SK-N-SH treated with all-trans-retinoic acid at 6 μM for 48 hours (cell line): ENCODE measurements at regions not wholly inside any gene's neighbourhood (a gene's known extent, or its start where the extent isn't known, plus 50 kb on each side); places are given as distances from the start of the nearest gene placed in this dataset.

Experiments used
- ATAC-seq: fragments of 200-7000 bp; cut with Tn5 transposase; 3 replicates; pipeline ENCODE4 v1.9.1; 2020; ENCODE audit warnings: mild to moderate bottlenecking, moderate library complexity
- ARNTL ChIP-seq: fragments of 450-650 bp; formaldehyde crosslinking; IDR thresholded peaks from 2 replicates; pipeline ENCODE4 v1.5.0; 2020; ENCODE audit warnings: low read depth, mild to moderate bottlenecking, moderate library complexity, borderline replicate concordance
- BACH2 ChIP-seq: fragments of 250-450 bp; sonication (Bioruptor Pico); IDR thresholded peaks from 2 replicates; pipeline ENCODE4 v1.9.0; 2021; ENCODE audit warnings: mild to moderate bottlenecking, borderline replicate concordance
- CSDC2 ChIP-seq: fragments of 250-450 bp; sonication (Bioruptor Pico); IDR thresholded peaks from 2 replicates; pipeline ENCODE4 v1.5.0; 2020; ENCODE audit warnings: mild to moderate bottlenecking, moderate library complexity
- ESRRG ChIP-seq: fragments of 250-450 bp; sonication (Bioruptor Pico); IDR thresholded peaks from 2 replicates; pipeline ENCODE4 v1.6.1; 2021; ENCODE audit warnings: mild to moderate bottlenecking
- GLIS3 ChIP-seq: fragments of 250-450 bp; sonication (Bioruptor Pico); IDR thresholded peaks from 2 replicates; pipeline ENCODE4 v1.5.0; 2020; ENCODE audit warnings: mild to moderate bottlenecking, moderate library complexity
- ISL1 ChIP-seq: fragments of 250-450 bp; sonication (Bioruptor Pico); IDR thresholded peaks from 2 replicates; pipeline ENCODE4 v2.1.2; 2022; ENCODE audit warnings: mild to moderate bottlenecking, moderate library complexity
- OSR1 ChIP-seq: fragments of 250-450 bp; sonication (Bioruptor Pico); IDR thresholded peaks from 2 replicates; pipeline ENCODE4 v1.8.0; 2022; ENCODE audit warnings: moderate library complexity, mild to moderate bottlenecking, inconsistent platforms
- POU6F1 ChIP-seq: fragments of 250-450 bp; sonication (Bioruptor Pico); IDR thresholded peaks from 2 replicates; pipeline ENCODE4 v1.8.0; 2021; ENCODE audit warnings: low read depth, mild to moderate bottlenecking, moderate library complexity, borderline replicate concordance
- PPARA ChIP-seq: fragments of 250-450 bp; sonication (Bioruptor Pico); IDR thresholded peaks from 2 replicates; pipeline ENCODE4 v1.5.0; 2020; ENCODE audit warnings: mild to moderate bottlenecking, borderline replicate concordance
- TCF4 ChIP-seq: fragments of 250-450 bp; sonication (Bioruptor Pico); IDR thresholded peaks from 2 replicates; pipeline ENCODE4 v1.8.0; 2021; ENCODE audit warnings: mild to moderate bottlenecking, moderate library complexity, borderline replicate concordance
- TOX ChIP-seq: fragments of 250-450 bp; sonication (Bioruptor Pico); IDR thresholded peaks from 2 replicates; pipeline ENCODE4 v1.8.0; 2021; ENCODE audit warnings: mild to moderate bottlenecking, moderate library complexity, borderline replicate concordance
- ZC3H10 ChIP-seq: fragments of 250-450 bp; sonication (Bioruptor Pico); IDR thresholded peaks from 2 replicates; pipeline ENCODE4 v1.5.1; 2021; ENCODE audit warnings: mild to moderate bottlenecking, moderate library complexity
- ZFP3 ChIP-seq: fragments of 250-450 bp; sonication (Bioruptor Pico); IDR thresholded peaks from 2 replicates; pipeline ENCODE4 v1.5.0; 2020; ENCODE audit warnings: mild to moderate bottlenecking, moderate library complexity
- ZFP30 ChIP-seq: fragments of 450-650 bp; formaldehyde crosslinking; IDR thresholded peaks from 2 replicates; pipeline ENCODE4 v1.5.0; 2022; ENCODE audit warnings: mild to moderate bottlenecking, moderate library complexity
- ZNF565 ChIP-seq: fragments of 450-650 bp; formaldehyde crosslinking; conservative IDR thresholded peaks from 2 replicates; pipeline ENCODE4 v1.5.0; 2020; ENCODE audit warnings: low read depth, mild to moderate bottlenecking, moderate library complexity
- ZNF70 ChIP-seq: fragments of 450-650 bp; formaldehyde crosslinking; IDR thresholded peaks from 2 replicates; pipeline ENCODE4 v1.5.0; 2020; ENCODE audit warnings: mild to moderate bottlenecking, moderate library complexity
- ZNF8 ChIP-seq: fragments of 450-650 bp; formaldehyde crosslinking; IDR thresholded peaks from 2 replicates; pipeline ENCODE4 v1.5.0; 2020; ENCODE audit warnings: mild to moderate bottlenecking, moderate library complexity
- TF ChIP-seq, protein P1 (sequence below): fragments of 250-450 bp; sonication (Bioruptor Pico); IDR thresholded peaks from 2 replicates; pipeline ENCODE4 v1.5.1; 2021; ENCODE audit warnings: mild to moderate bottlenecking, moderate library complexity
- TF ChIP-seq, protein P2 (sequence below): fragments of 250-450 bp; sonication (Bioruptor Pico); IDR thresholded peaks from 2 replicates; pipeline ENCODE4 v1.5.1; 2020; ENCODE audit warnings: low read depth, mild to moderate bottlenecking, moderate library complexity
- TF ChIP-seq, protein P3 (sequence below): fragments of 250-450 bp; sonication (Bioruptor Pico); IDR thresholded peaks from 2 replicates; pipeline ENCODE4 v1.5.0; 2020; ENCODE audit warnings: mild to moderate bottlenecking, moderate library complexity

GRCh38 chr11:105226766-105227165 lies 87.2 kb upstream of the CARD18 start (continued):
- TF ChIP-seq ZFP30 (no peak), ZFP3 (CRISPR knock-in tag) (no peak), GLIS3 (no peak), ARNTL (no peak), ESRRG (CRISPR knock-in tag) (no peak), ZC3H10 (CRISPR knock-in tag) (no peak), ISL1 (CRISPR knock-in tag) (no peak), ZNF565 (CRISPR knock-in tag) (no peak)
- TF ChIP-seq, protein P1, sequence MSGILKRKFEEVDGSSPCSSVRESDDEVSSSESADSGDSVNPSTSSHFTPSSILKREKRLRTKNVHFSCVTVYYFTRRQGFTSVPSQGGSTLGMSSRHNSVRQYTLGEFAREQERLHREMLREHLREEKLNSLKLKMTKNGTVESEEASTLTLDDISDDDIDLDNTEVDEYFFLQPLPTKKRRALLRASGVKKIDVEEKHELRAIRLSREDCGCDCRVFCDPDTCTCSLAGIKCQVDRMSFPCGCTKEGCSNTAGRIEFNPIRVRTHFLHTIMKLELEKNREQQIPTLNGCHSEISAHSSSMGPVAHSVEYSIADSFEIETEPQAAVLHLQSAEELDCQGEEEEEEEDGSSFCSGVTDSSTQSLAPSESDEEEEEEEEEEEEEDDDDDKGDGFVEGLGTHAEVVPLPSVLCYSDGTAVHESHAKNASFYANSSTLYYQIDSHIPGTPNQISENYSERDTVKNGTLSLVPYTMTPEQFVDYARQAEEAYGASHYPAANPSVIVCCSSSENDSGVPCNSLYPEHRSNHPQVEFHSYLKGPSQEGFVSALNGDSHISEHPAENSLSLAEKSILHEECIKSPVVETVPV = no peak

DNA sequence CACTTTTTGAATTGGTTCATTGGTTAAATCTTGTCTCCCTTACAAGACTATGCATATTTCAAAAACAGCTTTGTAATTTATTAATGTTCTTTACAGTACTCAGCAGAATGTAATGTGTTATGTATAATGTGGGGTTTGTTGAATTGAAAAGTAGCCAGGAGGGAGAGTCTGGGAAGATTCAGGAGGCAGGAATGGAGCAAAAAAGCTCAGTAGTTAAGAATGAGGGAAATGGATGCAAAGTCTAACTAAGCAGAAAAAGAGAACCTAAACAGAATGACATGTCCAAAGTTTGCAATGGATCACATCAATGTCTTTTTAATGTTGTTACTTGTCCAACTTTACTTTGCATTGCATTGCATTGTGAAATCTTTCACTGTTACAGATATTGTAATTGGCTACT lies 86.5 kb upstream of the CARD18 start:
- no peak for TF ChIP-seq OSR1 (CRISPR knock-in tag)
- TF ChIP-seq, protein P1 = no peak
- no peak for TF ChIP-seq ARNTL
- no peak for TF ChIP-seq ZNF565 (CRISPR knock-in tag)
- TF ChIP-seq, protein P2, sequence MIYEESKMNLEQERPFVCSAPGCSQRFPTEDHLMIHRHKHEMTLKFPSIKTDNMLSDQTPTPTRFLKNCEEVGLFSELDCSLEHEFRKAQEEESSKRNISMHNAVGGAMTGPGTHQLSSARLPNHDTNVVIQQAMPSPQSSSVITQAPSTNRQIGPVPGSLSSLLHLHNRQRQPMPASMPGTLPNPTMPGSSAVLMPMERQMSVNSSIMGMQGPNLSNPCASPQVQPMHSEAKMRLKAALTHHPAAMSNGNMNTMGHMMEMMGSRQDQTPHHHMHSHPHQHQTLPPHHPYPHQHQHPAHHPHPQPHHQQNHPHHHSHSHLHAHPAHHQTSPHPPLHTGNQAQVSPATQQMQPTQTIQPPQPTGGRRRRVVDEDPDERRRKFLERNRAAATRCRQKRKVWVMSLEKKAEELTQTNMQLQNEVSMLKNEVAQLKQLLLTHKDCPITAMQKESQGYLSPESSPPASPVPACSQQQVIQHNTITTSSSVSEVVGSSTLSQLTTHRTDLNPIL (CRISPR knock-in tag) = no peak
- TF ChIP-seq BACH2 = no peak
- TF ChIP-seq ISL1 (CRISPR knock-in tag) = no peak
- no peak for TF ChIP-seq POU6F1
- no peak for TF ChIP-seq ZNF8 (CRISPR knock-in tag)
- no peak for TF ChIP-seq GLIS3
- TF ChIP-seq ESRRG (CRISPR knock-in tag) = no peak
- TF ChIP-seq, protein P3, sequence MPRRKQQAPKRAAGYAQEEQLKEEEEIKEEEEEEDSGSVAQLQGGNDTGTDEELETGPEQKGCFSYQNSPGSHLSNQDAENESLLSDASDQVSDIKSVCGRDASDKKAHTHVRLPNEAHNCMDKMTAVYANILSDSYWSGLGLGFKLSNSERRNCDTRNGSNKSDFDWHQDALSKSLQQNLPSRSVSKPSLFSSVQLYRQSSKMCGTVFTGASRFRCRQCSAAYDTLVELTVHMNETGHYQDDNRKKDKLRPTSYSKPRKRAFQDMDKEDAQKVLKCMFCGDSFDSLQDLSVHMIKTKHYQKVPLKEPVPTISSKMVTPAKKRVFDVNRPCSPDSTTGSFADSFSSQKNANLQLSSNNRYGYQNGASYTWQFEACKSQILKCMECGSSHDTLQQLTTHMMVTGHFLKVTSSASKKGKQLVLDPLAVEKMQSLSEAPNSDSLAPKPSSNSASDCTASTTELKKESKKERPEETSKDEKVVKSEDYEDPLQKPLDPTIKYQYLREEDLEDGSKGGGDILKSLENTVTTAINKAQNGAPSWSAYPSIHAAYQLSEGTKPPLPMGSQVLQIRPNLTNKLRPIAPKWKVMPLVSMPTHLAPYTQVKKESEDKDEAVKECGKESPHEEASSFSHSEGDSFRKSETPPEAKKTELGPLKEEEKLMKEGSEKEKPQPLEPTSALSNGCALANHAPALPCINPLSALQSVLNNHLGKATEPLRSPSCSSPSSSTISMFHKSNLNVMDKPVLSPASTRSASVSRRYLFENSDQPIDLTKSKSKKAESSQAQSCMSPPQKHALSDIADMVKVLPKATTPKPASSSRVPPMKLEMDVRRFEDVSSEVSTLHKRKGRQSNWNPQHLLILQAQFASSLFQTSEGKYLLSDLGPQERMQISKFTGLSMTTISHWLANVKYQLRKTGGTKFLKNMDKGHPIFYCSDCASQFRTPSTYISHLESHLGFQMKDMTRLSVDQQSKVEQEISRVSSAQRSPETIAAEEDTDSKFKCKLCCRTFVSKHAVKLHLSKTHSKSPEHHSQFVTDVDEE (CRISPR knock-in tag) = no peak
- no peak for TF ChIP-seq CSDC2 (CRISPR knock-in tag)
- no peak for TF ChIP-seq TCF4 (CRISPR knock-in tag)
- no peak for TF ChIP-seq ZFP30
- TF ChIP-seq TOX (CRISPR knock-in tag) = no peak
- no peak for TF ChIP-seq ZNF70 (CRISPR knock-in tag)
- TF ChIP-seq ZC3H10 (CRISPR knock-in tag) = no peak
- no peak for TF ChIP-seq PPARA
- TF ChIP-seq ZFP3 (CRISPR knock-in tag) = no peak
- no peak for ATAC-seq

- no peak for TF ChIP-seq ZNF8 (CRISPR knock-in tag)
- TF ChIP-seq OSR1 (CRISPR knock-in tag) = no peak
- no peak for TF ChIP-seq POU6F1
- TF ChIP-seq TOX (CRISPR knock-in tag) = no peak
- no peak for TF ChIP-seq ZFP3 (CRISPR knock-in tag)
- TF ChIP-seq ISL1 (CRISPR knock-in tag) = no peak
- no peak for ATAC-seq
Observed at GRCh38 chr11:105224482-105225253, 85.1 kb upstream of the CARD18 start.
